Superior temporal gyrus (tissue), 1 donor: ENCODE measurements at regions not wholly inside any gene's neighbourhood (a gene's known extent, or its start where the extent isn't known, plus 50 kb on each side); places are given as distances from the start of the nearest gene placed in this dataset.
"Not testable (repeated sequence)": the region's sequence is repeated elsewhere in the genome, so short reads cannot be mapped to it uniquely, and the experiment has no call there.

Experiments used
- DNase-seq: peaks from one replicate; pipeline ENCODE4 v3.0.0-alpha.2; 2016; ENCODE audit errors: extremely low spot score

- DNase-seq, result no peak
Measured at GRCh38 chr4:177802661-177803060, 360.4 kb upstream of the AGA start.

GRCh38 chr4:177803151-177803550, 360.9 kb upstream of the AGA start:
- no peak for DNase-seq

GRCh38 chr4:177809791-177810190, 367.6 kb upstream of the AGA start:
- no peak for DNase-seq

- no peak for DNase-seq
Measured at GRCh38 chr4:177810220-177810619, 368.0 kb upstream of the AGA start.

- not testable (repeated sequence) for DNase-seq
Measured at GRCh38 chr4:177818392-177818791, 376.2 kb upstream of the AGA start.

GRCh38 chr4:177826973-177827372, 384.7 kb upstream of the AGA start:
- DNase-seq, result no peak

GRCh38 chr4:177841258-177841657, 399.0 kb upstream of the AGA start:
- DNase-seq, result no peak

- no peak for DNase-seq
Measured at GRCh38 chr4:177853229-177853628, 411.0 kb upstream of the AGA start.

- DNase-seq, result no peak
Measured at GRCh38 chr4:177855507-177856197, 413.4 kb upstream of the AGA start.

GRCh38 chr4:177860171-177860570, 417.9 kb upstream of the AGA start:
- no peak for DNase-seq

GRCh38 chr4:177861551-177862094, 419.4 kb upstream of the AGA start:
- DNase-seq, result no peak

GRCh38 chr4:177862541-177863176, 420.4 kb upstream of the AGA start:
- no peak for DNase-seq

GRCh38 chr4:177879851-177880250, 437.6 kb upstream of the AGA start:
- DNase-seq, result no peak

GRCh38 chr4:177895136-177895535, 452.9 kb upstream of the AGA start:
- DNase-seq, result no peak

- no peak for DNase-seq
Measured at GRCh38 chr4:177901786-177902185, 459.5 kb upstream of the AGA start.

GRCh38 chr4:177902386-177902785, 460.1 kb upstream of the AGA start:
- no peak for DNase-seq

GRCh38 chr4:177907736-177908424, 465.6 kb upstream of the AGA start:
- no peak for DNase-seq

- DNase-seq, result no peak
Measured at GRCh38 chr4:177921715-177922114, 479.5 kb upstream of the AGA start.

GRCh38 chr4:177923888-177924287, 481.7 kb upstream of the AGA start:
- no peak for DNase-seq

- no peak for DNase-seq
Measured at GRCh38 chr4:177937041-177937440, 494.8 kb upstream of the AGA start.

- no peak for DNase-seq
Measured at GRCh38 chr4:177938226-177938625, 496.0 kb upstream of the AGA start.

- no peak for DNase-seq
Measured at GRCh38 chr4:177945268-177945667, 503.0 kb upstream of the AGA start.

GRCh38 chr4:177947607-177948006, 505.4 kb upstream of the AGA start:
- DNase-seq, result no peak
